ENCODE measurements at regions not wholly inside any gene's neighbourhood (a gene's known extent, or its start where the extent isn't known, plus 50 kb on each side); places are given as distances from the start of the nearest gene placed in this dataset.

- Histone ChIP-seq H3K4me3 (ENCODE audit: low read length) (no peak overlapping the region), H3K27ac (ENCODE audit: low read length) (no peak overlapping the region), H3K36me3 (ENCODE audit: control insufficient read depth, insufficient read depth, low read length) (no peaks in the 10 kb centered on the region), H3K4me1 (ENCODE audit: control insufficient read depth, insufficient read depth, low read length) (no peaks in the 10 kb centered on the region), H3K27me3 (ENCODE audit: control insufficient read depth, insufficient read depth, low read length) (no peaks in the 10 kb centered on the region), H3K9me3 (ENCODE audit: control insufficient read depth, insufficient read depth, low read length) (peaks cover 12% of the 10 kb centered on the region)
- Mint-ChIP-seq H3K9me3 (peaks cover 2 to 14% of the 10 kb centered on the region in 2 donors), H3K4me3 (no peak overlapping the region), H3K27ac (no peak overlapping the region), H3K36me3 (no peaks in the 10 kb centered on the region), H3K4me1 (no peaks in the 10 kb centered on the region), H3K27me3 (ENCODE audit: low read depth in 2 of 2) (no peaks in the 10 kb centered on the region)
- ATAC-seq (no peak), DNase-seq (no peak)
- TF ChIP-seq CTCF (IDR thresholded peaks at IDR 0.05), result no peak
- WGBS (ENCODE audit: insufficient coverage), result 24% methylated on average over 2 of the region's 2 CpGs
- intact Hi-C loops (cut with micrococcal nuclease), result no loop called here
Measured at GRCh38 chr5:27266184-27266583, 227.8 kb upstream of the CDH9 start.

- 85% methylated on average over 3 of the region's 3 CpGs for WGBS (ENCODE audit: insufficient coverage)
- Mint-ChIP-seq H3K4me1 (no peaks in the 10 kb centered on the region), H3K9me3 (peaks cover 10 to 29% of the 10 kb centered on the region in 2 donors), H3K27ac (no peak overlapping the region), H3K4me3 (no peak overlapping the region), H3K36me3 (peaks cover 7% of the 10 kb centered on the region), H3K27me3 (ENCODE audit: low read depth in 2 of 2) (no peaks in the 10 kb centered on the region)
- no peak for DNase-seq
- Histone ChIP-seq H3K4me3 (ENCODE audit: low read length) (no peak overlapping the region), H3K4me1 (ENCODE audit: control insufficient read depth, insufficient read depth, low read length) (no peaks in the 10 kb centered on the region), H3K36me3 (ENCODE audit: control insufficient read depth, insufficient read depth, low read length) (no peaks in the 10 kb centered on the region), H3K27me3 (ENCODE audit: control insufficient read depth, insufficient read depth, low read length) (no peaks in the 10 kb centered on the region), H3K9me3 (ENCODE audit: control insufficient read depth, insufficient read depth, low read length) (no peaks in the 10 kb centered on the region), H3K27ac (ENCODE audit: low read length) (no peak overlapping the region)
- intact Hi-C loops (cut with micrococcal nuclease), result no loop called here
- no peak for ATAC-seq
- no peak for TF ChIP-seq CTCF (IDR thresholded peaks at IDR 0.05)
Measured at GRCh38 chr5:27257696-27258095, 219.3 kb upstream of the CDH9 start.

- Histone ChIP-seq H3K4me1 (ENCODE audit: control insufficient read depth, insufficient read depth, low read length) (no peaks in the 10 kb centered on the region), H3K9me3 (ENCODE audit: control insufficient read depth, insufficient read depth, low read length) (no peaks in the 10 kb centered on the region), H3K27ac (ENCODE audit: low read length) (no peak overlapping the region), H3K36me3 (ENCODE audit: control insufficient read depth, insufficient read depth, low read length) (no peaks in the 10 kb centered on the region), H3K27me3 (ENCODE audit: control insufficient read depth, insufficient read depth, low read length) (no peaks in the 10 kb centered on the region), H3K4me3 (ENCODE audit: low read length) (no peak overlapping the region)
- WGBS (ENCODE audit: insufficient coverage), result 82% methylated on average over 2 of the region's 2 CpGs
- Mint-ChIP-seq H3K4me3 (no peak overlapping the region), H3K36me3 (peaks cover 7% of the 10 kb centered on the region), H3K27ac (no peak overlapping the region), H3K27me3 (ENCODE audit: low read depth in 2 of 2) (no peaks in the 10 kb centered on the region), H3K4me1 (no peaks in the 10 kb centered on the region), H3K9me3 (peaks cover 3 to 13% of the 10 kb centered on the region in 2 donors)
- no peak for ATAC-seq
- no peak for DNase-seq
- TF ChIP-seq CTCF (IDR thresholded peaks at IDR 0.05), result no peak
- intact Hi-C loops (cut with micrococcal nuclease), result no loop called here
Measured at GRCh38 chr5:27252911-27253310, 214.5 kb upstream of the CDH9 start.

GRCh38 chr5:27242258-27242626 lies 203.9 kb upstream of the CDH9 start:
- H3K9me3 ChIP-seq (ENCODE audit: control insufficient read depth, insufficient read depth, low read length), result no peaks in the 10 kb centered on the region
- H3K27me3 Mint-ChIP-seq (ENCODE audit: low read depth in 2 of 2), result no peaks in the 10 kb centered on the region
- H3K36me3 ChIP-seq (ENCODE audit: control insufficient read depth, insufficient read depth, low read length), result no peaks in the 10 kb centered on the region
- no peaks in the 10 kb centered on the region for H3K4me1 ChIP-seq (ENCODE audit: control insufficient read depth, insufficient read depth, low read length)
- no peaks in the 10 kb centered on the region for H3K4me1 Mint-ChIP-seq
- intact Hi-C loops (cut with micrococcal nuclease), result no loop called here
- TF ChIP-seq CTCF (IDR thresholded peaks at IDR 0.05), result no peak
- 86% methylated on average over 1 of the region's 2 CpGs for WGBS (ENCODE audit: insufficient coverage)
- no peak overlapping the region for H3K27ac Mint-ChIP-seq
- no peak overlapping the region for H3K4me3 Mint-ChIP-seq
- H3K4me3 ChIP-seq (ENCODE audit: low read length), result no peak overlapping the region
- H3K36me3 Mint-ChIP-seq, result no peaks in the 10 kb centered on the region
- peaks cover 13 to 15% of the 10 kb centered on the region in 2 donors for H3K9me3 Mint-ChIP-seq
- H3K27me3 ChIP-seq (ENCODE audit: control insufficient read depth, insufficient read depth, low read length), result no peaks in the 10 kb centered on the region
- no peak overlapping the region for H3K27ac ChIP-seq (ENCODE audit: low read length)
- ATAC-seq (no peak), DNase-seq (no peak)
